GM10248 (cell line): ENCODE measurements at regions not wholly inside any gene's neighbourhood (a gene's known extent, or its start where the extent isn't known, plus 50 kb on each side); places are given as distances from the start of the nearest gene placed in this dataset.
"Not testable (repeated sequence)": the region's sequence is repeated elsewhere in the genome, so short reads cannot be mapped to it uniquely, and the experiment has no call there.

Experiments
- CTCF ChIA-PET: fragments of 300-600 bp; sonication (Branson Sonifier 250); formaldehyde crosslinking; extraction: SDS; loops from one replicate; lab custom pipeline; 2021; ENCODE audit warnings: antibody characterized with exemption; lab: Yijun Ruan, JAX
- POLR2A ChIA-PET: fragments of 350-650 bp; sonication (Branson Sonifier 250); formaldehyde crosslinking; extraction: SDS; loops from one replicate; lab custom pipeline; 2020; ENCODE audit warnings: antibody characterized with exemption; lab: Yijun Ruan, JAX
- DNase-seq: peaks from one replicate; pipeline ENCODE4 v3.0.0; 2012; ENCODE audit errors: extremely low spot score
- TF ChIP-seq, protein P1 (sequence below): IDR thresholded peaks from 2 replicates; pipeline ENCODE4 v1.5.1; 2012; ENCODE audit warnings: mild to moderate bottlenecking, low read depth; ENCODE audit errors: extremely low read depth, missing control alignments, control extremely low read depth

DNA sequence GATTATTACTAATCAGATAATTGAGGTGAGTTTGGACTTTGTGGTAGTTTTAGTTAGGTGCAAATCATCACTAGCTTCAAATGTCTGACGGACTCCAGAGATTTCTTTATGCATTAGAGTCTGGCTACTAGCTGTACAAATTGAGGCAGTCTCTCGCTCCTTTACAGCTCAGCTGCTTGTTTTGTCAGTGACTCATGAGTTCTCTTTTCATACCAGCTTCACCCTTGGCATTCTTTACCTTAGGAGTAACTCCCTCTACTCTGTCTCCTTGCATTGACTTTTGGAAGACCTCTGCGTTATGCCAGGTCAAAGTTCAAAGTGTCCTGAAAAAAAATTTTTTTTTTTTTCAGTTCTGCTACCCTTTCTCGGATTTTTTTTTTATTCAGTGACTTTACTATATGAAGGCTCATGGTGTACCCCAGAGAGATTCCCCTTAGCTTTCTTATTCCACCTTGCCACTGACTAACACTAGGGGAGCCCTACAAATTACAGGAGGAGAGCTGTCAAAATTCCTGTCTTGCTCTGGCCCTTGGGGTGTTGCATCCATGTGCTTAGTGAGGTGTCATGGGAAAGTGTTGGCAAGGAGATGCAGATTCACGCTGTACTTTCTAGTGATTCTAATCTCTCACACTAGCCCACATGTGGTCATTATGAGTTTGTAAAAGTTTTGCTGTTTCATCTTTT is 576.6 kb downstream of the ADGRL2 start:
- POLR2A ChIA-PET, result no interaction called here

DNA sequence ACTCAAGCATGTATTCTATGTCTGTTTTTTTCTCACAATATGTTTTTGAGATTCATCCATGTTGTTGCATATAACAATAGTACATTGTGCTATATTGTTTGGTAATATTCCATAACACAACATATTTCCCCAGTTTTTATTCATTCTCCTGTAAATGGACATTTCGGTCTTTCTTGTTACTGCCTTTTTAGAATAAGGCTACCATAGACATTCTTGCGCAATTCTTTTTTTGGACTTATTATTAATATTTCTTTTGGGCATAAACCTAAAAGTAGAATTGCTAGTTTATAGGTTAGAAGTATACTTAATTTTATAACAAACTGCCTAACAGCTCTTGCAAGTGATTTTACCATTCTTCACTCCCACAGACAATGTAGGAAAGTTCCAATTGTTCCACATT is 573.0 kb downstream of the ADGRL2 start:
- POLR2A ChIA-PET, result no interaction called here
- TF ChIP-seq, protein P1, sequence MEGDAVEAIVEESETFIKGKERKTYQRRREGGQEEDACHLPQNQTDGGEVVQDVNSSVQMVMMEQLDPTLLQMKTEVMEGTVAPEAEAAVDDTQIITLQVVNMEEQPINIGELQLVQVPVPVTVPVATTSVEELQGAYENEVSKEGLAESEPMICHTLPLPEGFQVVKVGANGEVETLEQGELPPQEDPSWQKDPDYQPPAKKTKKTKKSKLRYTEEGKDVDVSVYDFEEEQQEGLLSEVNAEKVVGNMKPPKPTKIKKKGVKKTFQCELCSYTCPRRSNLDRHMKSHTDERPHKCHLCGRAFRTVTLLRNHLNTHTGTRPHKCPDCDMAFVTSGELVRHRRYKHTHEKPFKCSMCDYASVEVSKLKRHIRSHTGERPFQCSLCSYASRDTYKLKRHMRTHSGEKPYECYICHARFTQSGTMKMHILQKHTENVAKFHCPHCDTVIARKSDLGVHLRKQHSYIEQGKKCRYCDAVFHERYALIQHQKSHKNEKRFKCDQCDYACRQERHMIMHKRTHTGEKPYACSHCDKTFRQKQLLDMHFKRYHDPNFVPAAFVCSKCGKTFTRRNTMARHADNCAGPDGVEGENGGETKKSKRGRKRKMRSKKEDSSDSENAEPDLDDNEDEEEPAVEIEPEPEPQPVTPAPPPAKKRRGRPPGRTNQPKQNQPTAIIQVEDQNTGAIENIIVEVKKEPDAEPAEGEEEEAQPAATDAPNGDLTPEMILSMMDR, result no peak
- DNase-seq, result no peak
- CTCF ChIA-PET, result no interaction called here

More for the DNA sequence above, 576.6 kb downstream of the ADGRL2 start:
- TF ChIP-seq, protein P1, result no peak
- CTCF ChIA-PET, result interaction anchor here (1.2 kb wide), 1 partner anchor 28 kb away, joined by 5 read pairs; no protein-coding TSS in a partner anchor
- DNase-seq, result no peak

DNA sequence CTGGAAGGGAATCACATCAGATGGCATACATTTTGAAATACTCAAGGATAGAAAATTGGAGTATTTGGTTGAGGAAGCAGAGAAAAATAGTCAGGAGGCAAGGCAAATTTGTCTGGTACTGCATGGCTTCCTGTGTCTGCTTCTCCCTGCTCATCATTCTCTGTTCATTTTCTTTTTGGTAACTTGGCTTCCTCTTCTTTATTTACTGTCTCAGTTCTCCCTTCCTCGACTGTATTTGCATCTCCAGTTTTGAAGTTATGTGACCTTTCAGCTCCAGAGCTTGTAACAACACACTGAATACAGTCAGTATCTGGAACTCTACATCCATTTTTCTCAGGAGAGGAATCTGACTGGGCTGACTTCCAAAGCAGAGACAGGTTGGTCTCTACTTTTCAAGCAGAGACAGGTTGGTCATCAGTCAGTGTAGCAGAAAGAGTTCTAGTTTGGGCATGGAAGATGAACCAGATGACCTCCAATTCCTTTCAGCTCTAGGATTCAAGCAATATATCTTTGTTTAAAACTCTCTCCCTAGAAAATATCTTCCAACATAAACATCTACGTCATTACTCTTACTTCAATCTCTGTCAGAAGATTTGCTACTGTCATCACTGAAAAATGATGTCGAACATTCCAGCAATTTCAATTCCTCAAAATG is 571.2 kb downstream of the ADGRL2 start:
- ChIA-PET CTCF (no interaction called here), POLR2A (no interaction called here)
- DNase-seq, result no peak
- TF ChIP-seq, protein P1, result no peak

DNA sequence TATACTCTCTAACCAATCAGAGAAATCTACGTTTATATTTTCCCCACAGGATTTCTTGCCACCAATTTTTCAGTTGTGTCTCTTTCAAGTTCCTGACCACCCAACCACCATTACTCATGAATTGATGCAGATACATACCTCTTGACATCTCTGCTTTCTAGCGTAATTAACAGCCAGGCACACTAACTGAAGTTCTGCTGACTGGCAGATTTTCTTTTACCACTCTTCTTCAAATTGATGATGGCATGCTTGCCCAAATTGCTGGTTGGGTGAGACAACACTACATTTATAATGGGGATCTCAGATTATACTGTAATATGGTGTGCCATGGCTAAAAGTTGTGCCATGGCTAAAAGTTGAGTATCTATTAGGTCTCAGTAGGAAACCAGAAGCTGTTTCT is 566.7 kb downstream of the ADGRL2 start:
- ChIA-PET CTCF (interaction anchor here (1.4 kb wide), 1 partner anchor 15 kb away, joined by 3 read pairs; no protein-coding TSS in a partner anchor), POLR2A (no interaction called here)
- no peak for DNase-seq
- TF ChIP-seq, protein P1, result no peak

DNA sequence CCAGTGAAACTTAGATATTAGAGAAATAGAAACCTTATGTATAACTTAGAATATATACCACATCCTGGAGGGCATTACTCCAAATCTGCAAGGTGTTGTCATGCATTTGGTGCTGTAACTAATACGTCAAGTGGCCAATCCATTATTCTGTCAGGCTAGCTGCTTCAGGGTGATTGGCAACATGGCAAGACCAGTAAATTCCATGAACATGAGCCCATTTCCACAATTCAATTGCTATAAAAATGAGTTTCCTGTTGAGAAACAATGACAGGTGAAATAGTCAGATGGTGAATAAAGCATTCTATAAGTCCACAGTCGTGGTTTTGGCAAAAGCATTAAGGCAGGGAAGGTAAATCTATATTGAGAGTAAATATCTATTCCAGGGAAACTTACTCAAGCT is 566.0 kb downstream of the ADGRL2 start:
- no peak for DNase-seq
- POLR2A ChIA-PET, result no interaction called here
- CTCF ChIA-PET, result no interaction called here
- TF ChIP-seq, protein P1, result no peak

DNA sequence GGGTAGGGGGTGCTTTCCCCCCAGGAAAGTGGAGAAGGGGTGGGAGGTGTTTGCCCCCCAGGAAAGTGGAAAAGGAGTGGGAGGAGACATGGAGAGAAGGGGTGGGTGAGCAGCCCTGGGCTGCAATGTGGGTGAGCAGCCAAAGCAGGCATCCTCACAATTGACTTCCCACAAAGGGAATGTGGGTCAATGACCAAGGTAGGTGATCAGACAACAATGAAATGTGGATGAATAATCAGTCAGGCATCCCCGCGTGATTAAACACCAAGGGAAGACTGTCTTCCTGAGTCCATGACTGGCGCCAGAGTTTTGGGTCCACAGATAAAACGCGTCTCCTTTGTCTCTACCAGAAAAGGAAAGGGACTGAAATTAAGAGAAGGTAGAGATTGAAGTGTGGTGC is 558.8 kb downstream of the ADGRL2 start:
- DNase-seq, CTCF ChIA-PET, POLR2A ChIA-PET: not testable (repeated sequence)

DNA sequence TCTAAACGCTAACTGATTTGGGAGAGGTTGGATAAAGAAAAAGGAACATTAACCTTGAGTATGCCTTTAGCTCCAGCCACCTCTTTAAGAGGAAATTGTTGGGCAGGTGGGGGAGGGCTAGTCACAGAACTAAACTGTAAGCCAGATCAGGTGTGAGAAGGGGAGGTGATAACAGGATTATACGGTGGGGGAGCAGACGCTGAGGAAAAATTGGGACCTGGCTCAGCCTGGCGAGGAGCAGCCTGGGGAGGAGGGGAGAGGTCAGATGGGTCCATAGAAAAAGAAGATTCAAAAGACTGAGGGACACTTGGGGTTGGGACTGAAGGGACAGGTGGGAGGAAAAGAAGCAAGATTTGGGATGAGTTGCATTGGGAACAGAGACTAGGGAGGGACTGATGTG is 558.0 kb downstream of the ADGRL2 start:
- CTCF ChIA-PET, DNase-seq, POLR2A ChIA-PET: not testable (repeated sequence)

DNA sequence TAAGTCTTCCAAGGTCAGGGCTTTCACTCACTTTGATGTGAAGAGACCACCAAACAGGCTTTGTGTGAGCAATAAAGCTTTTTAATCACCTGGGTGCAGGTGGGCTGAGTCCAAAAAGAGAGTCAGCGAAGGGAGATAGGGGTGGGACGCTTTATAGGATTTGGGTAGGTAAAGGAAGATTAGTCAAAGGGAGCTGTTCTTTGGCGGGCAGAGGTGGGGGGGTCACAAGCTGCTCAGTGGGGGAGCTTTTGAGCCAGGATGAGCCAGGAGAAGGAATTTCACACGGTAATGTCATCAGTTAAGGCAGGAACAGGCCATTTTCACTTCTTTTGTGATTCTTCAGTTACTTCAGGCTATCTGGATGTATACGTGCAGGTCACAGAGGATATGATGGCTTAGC is 553.8 kb downstream of the ADGRL2 start:
- POLR2A ChIA-PET, CTCF ChIA-PET, DNase-seq: not testable (repeated sequence)
